ENCODE measurements at regions not wholly inside any gene's neighbourhood (a gene's known extent, or its start where the extent isn't known, plus 50 kb on each side); places are given as distances from the start of the nearest gene placed in this dataset.

DNA sequence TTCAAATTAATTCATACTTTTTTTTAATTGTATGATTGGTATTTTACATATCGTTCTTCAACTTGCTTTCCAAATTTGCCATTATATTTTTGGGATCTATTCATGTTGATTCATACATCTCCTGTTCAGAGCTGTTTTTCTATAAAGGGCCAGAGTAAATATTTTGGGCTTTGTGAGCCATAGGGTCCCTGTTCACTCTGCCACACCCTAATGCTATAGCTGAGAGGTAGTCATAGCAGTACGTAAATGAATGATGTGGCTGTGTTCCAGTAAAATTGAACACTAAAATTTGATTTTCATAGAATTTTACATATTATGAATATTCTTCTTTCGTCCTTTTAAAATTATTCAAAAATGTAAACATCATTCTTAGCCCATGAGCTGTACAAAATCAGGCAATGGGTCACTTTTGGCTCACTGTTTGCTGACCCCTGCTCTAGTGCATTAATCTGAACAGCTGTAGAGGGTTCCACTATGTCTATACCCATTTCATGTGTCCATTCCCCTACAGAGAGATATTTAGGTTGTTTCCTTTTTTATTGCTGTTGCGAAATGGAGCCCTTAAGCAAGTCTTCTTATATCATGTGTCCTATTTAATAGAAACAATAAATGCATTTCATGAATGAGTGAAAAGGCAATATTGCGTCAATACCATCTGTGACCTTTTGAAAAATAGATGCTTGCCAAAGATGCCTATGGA lies 136.4 kb upstream of the SALL4 start:
- Histone ChIP-seq H3K36me3 (ENCODE audit: insufficient read depth, low read length) (no peaks in the 10 kb centered on the region), H3K27me3 (ENCODE audit: insufficient read depth, low read depth, low read length) (no peaks in the 10 kb centered on the region), H3F3A (ENCODE audit: insufficient read depth, low read length, poor library complexity, severe bottlenecking) (no peaks in the 10 kb centered on the region), H3K4me3 (ENCODE audit: low read length) (no peak overlapping the region), H3K4me2 (ENCODE audit: low read length) (no peak overlapping the region), H3K9me2 (ENCODE audit: insufficient read depth, low read length) (no peaks in the 10 kb centered on the region), H3K9me3 (ENCODE audit: low read length) (no peaks in the 10 kb centered on the region), H4K20me1 (ENCODE audit: insufficient read depth) (no peaks in the 10 kb centered on the region), H3K79me2 (replicated peaks; ENCODE audit: insufficient read depth, low read length) (no peaks in the 10 kb centered on the region), H2AFZ (ENCODE audit: low read depth, low read length) (no peak overlapping the region), H3K9ac (ENCODE audit: low read length) (no peak overlapping the region), H3K27ac (ENCODE audit: low read length) (no peak overlapping the region)
- TF ChIP-seq, protein P1, sequence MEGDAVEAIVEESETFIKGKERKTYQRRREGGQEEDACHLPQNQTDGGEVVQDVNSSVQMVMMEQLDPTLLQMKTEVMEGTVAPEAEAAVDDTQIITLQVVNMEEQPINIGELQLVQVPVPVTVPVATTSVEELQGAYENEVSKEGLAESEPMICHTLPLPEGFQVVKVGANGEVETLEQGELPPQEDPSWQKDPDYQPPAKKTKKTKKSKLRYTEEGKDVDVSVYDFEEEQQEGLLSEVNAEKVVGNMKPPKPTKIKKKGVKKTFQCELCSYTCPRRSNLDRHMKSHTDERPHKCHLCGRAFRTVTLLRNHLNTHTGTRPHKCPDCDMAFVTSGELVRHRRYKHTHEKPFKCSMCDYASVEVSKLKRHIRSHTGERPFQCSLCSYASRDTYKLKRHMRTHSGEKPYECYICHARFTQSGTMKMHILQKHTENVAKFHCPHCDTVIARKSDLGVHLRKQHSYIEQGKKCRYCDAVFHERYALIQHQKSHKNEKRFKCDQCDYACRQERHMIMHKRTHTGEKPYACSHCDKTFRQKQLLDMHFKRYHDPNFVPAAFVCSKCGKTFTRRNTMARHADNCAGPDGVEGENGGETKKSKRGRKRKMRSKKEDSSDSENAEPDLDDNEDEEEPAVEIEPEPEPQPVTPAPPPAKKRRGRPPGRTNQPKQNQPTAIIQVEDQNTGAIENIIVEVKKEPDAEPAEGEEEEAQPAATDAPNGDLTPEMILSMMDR (IDR thresholded peaks at IDR 0.05; ENCODE audit: poor library complexity, severe bottlenecking): no peak
- TF ChIP-seq MXI1 (conservative IDR thresholded peaks at IDR 0.05; ENCODE audit: poor library complexity, severe bottlenecking): no peak
- no peak for TF ChIP-seq POLR2AphosphoS5 (IDR thresholded peaks at IDR 0.05)
- no peak for TF ChIP-seq SMC3 (conservative IDR thresholded peaks at IDR 0.05; ENCODE audit: poor library complexity)
- no peak for TF ChIP-seq EP300 (conservative IDR thresholded peaks at IDR 0.05; ENCODE audit: poor library complexity, severe bottlenecking)
- TF ChIP-seq EZH2 (IDR thresholded peaks at IDR 0.05; ENCODE audit: borderline replicate concordance, insufficient read depth, low read length, poor library complexity, severe bottlenecking): no peak
- no peak for TF ChIP-seq TAF1 (IDR thresholded peaks at IDR 0.05; ENCODE audit: low read depth)
- TF ChIP-seq, protein P2, sequence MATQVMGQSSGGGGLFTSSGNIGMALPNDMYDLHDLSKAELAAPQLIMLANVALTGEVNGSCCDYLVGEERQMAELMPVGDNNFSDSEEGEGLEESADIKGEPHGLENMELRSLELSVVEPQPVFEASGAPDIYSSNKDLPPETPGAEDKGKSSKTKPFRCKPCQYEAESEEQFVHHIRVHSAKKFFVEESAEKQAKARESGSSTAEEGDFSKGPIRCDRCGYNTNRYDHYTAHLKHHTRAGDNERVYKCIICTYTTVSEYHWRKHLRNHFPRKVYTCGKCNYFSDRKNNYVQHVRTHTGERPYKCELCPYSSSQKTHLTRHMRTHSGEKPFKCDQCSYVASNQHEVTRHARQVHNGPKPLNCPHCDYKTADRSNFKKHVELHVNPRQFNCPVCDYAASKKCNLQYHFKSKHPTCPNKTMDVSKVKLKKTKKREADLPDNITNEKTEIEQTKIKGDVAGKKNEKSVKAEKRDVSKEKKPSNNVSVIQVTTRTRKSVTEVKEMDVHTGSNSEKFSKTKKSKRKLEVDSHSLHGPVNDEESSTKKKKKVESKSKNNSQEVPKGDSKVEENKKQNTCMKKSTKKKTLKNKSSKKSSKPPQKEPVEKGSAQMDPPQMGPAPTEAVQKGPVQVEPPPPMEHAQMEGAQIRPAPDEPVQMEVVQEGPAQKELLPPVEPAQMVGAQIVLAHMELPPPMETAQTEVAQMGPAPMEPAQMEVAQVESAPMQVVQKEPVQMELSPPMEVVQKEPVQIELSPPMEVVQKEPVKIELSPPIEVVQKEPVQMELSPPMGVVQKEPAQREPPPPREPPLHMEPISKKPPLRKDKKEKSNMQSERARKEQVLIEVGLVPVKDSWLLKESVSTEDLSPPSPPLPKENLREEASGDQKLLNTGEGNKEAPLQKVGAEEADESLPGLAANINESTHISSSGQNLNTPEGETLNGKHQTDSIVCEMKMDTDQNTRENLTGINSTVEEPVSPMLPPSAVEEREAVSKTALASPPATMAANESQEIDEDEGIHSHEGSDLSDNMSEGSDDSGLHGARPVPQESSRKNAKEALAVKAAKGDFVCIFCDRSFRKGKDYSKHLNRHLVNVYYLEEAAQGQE (IDR thresholded peaks at IDR 0.05; ENCODE audit: borderline replicate concordance): no peak

DNA sequence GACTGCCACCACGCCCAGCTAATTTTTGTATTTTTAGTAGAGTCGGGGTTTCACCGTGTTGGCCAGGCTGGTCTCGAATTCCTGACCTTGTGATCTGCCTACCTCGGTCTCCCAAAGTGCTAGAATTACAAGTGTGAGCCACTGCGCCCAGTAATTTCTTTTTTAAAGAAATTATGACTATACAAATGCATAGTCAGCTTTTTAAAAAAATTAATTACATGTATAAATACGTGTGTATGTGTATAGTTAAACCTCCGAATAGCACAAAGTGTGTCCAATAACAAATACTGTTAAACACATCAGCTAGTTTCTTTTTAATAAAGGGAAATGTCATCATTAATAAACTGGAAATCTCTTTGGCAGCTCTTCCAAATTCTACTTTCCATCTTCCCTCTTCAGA lies 135.5 kb upstream of the SALL4 start:
- Histone ChIP-seq H2AFZ (ENCODE audit: low read depth, low read length) (no peak overlapping the region), H3K27me3 (ENCODE audit: insufficient read depth, low read depth, low read length) (no peaks in the 10 kb centered on the region)

More for the DNA sequence above, 135.5 kb upstream of the SALL4 start:
- H3K27ac ChIP-seq (ENCODE audit: low read length): no peak overlapping the region
- no peaks in the 10 kb centered on the region for H4K20me1 ChIP-seq (ENCODE audit: insufficient read depth)
- H3K9me3 ChIP-seq (ENCODE audit: low read length): no peaks in the 10 kb centered on the region
- H3F3A ChIP-seq (ENCODE audit: insufficient read depth, low read length, poor library complexity, severe bottlenecking): no peaks in the 10 kb centered on the region
- H3K9ac ChIP-seq (ENCODE audit: low read length): no peak overlapping the region
- H3K9me2 ChIP-seq (ENCODE audit: insufficient read depth, low read length): no peaks in the 10 kb centered on the region
- no peak overlapping the region for H3K4me3 ChIP-seq (ENCODE audit: low read length)
- no peak overlapping the region for H3K4me2 ChIP-seq (ENCODE audit: low read length)
- no peaks in the 10 kb centered on the region for H3K79me2 ChIP-seq (replicated peaks; ENCODE audit: insufficient read depth, low read length)
- H3K36me3 ChIP-seq (ENCODE audit: insufficient read depth, low read length): no peaks in the 10 kb centered on the region
- no peak for TF ChIP-seq SMC3 (conservative IDR thresholded peaks at IDR 0.05; ENCODE audit: poor library complexity)
- TF ChIP-seq EP300 (conservative IDR thresholded peaks at IDR 0.05; ENCODE audit: poor library complexity, severe bottlenecking): no peak
- TF ChIP-seq EZH2 (IDR thresholded peaks at IDR 0.05; ENCODE audit: borderline replicate concordance, insufficient read depth, low read length, poor library complexity, severe bottlenecking): no peak
- TF ChIP-seq, protein P1 (IDR thresholded peaks at IDR 0.05; ENCODE audit: poor library complexity, severe bottlenecking): no peak
- no peak for TF ChIP-seq MXI1 (conservative IDR thresholded peaks at IDR 0.05; ENCODE audit: poor library complexity, severe bottlenecking)
- no peak for TF ChIP-seq POLR2AphosphoS5 (IDR thresholded peaks at IDR 0.05)
- no peak for TF ChIP-seq RAD21 (conservative IDR thresholded peaks at IDR 0.05)
- TF ChIP-seq, protein P2 (IDR thresholded peaks at IDR 0.05; ENCODE audit: borderline replicate concordance): no peak
- no peak for TF ChIP-seq TAF1 (IDR thresholded peaks at IDR 0.05; ENCODE audit: low read depth)

Measured in neural cell (in vitro differentiated cells).